ENCODE measurements at regions not wholly inside any gene's neighbourhood (a gene's known extent, or its start where the extent isn't known, plus 50 kb on each side); places are given as distances from the start of the nearest gene placed in this dataset.
"Not testable (repeated sequence)": the region's sequence is repeated elsewhere in the genome, so short reads cannot be mapped to it uniquely, and the experiment has no call there.

DNA sequence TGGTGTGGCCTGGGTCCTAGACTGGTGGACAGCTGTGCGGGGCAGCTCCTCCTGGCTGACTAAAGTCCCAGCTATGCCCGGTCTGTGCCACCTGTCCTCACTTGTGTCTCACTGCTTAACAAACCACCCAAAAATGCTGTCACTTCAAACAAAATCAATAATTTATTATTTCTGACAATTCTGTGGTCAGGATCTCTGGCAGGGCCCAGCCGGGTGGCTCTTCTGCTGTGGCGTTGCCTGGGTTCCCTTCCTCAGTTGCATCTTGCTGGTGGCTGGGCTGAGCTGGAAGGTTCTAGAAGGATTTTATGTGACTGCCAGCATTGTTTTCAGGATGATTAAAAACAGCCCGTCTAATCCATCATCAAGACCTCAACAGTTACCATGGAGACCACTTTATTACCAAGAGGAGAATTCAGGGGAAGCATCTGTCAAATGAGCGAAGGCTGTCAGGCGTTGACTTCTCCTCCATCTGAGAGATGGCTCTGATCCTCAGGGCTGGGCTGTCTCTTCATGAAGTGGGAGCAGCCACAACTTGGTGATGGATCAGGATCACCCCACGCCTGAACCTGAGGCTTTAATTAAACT is 280.6 kb upstream of the SFSWAP start:
- intact Hi-C loops (cut with micrococcal nuclease) = no loop called here
- no peak for DNase-seq (ENCODE audit: unreplicated experiment)
- Mint-ChIP-seq H3K36me3 (ENCODE audit: insufficient read depth, unreplicated experiment) (no peaks in the 10 kb centered on the region), H3K9me3 (ENCODE audit: unreplicated experiment) (no peaks in the 10 kb centered on the region), H3K4me3 (ENCODE audit: unreplicated experiment) (no peak overlapping the region), H3K27ac (ENCODE audit: low read depth, unreplicated experiment) (no peak overlapping the region), H3K27me3 (ENCODE audit: insufficient read depth, unreplicated experiment) (no peaks in the 10 kb centered on the region), H3K4me1 (ENCODE audit: insufficient read depth, unreplicated experiment) (peaks cover 11% of the 10 kb centered on the region)
- ChIA-PET POLR2A (no interaction called here), CTCF (interaction anchor here (0.7 kb wide), 1 partner anchor 324 kb away, joined by 3 read pairs; no protein-coding TSS in a partner anchor)
- no peak for TF ChIP-seq CTCF (IDR thresholded peaks at IDR 0.05; ENCODE audit: unreplicated experiment)
- no TSS peak for BruUV-seq (replicated peaks)

GRCh38 chr12:131431126-131431655 is 279.7 kb upstream of the SFSWAP start:
- H3K27me3 Mint-ChIP-seq (ENCODE audit: insufficient read depth, unreplicated experiment); H3K4me1 Mint-ChIP-seq (ENCODE audit: insufficient read depth, unreplicated experiment); DNase-seq (ENCODE audit: unreplicated experiment); H3K4me3 Mint-ChIP-seq (ENCODE audit: unreplicated experiment); H3K27ac Mint-ChIP-seq (ENCODE audit: low read depth, unreplicated experiment); intact Hi-C loops (cut with micrococcal nuclease); BruUV-seq (replicated peaks); H3K9me3 Mint-ChIP-seq (ENCODE audit: unreplicated experiment); POLR2A ChIA-PET; H3K36me3 Mint-ChIP-seq (ENCODE audit: insufficient read depth, unreplicated experiment): not testable (repeated sequence)
- CTCF ChIA-PET = interaction anchor here (0.6 kb wide), 1 partner anchor 22 kb away, joined by 4 read pairs; no protein-coding TSS in a partner anchor

DNA sequence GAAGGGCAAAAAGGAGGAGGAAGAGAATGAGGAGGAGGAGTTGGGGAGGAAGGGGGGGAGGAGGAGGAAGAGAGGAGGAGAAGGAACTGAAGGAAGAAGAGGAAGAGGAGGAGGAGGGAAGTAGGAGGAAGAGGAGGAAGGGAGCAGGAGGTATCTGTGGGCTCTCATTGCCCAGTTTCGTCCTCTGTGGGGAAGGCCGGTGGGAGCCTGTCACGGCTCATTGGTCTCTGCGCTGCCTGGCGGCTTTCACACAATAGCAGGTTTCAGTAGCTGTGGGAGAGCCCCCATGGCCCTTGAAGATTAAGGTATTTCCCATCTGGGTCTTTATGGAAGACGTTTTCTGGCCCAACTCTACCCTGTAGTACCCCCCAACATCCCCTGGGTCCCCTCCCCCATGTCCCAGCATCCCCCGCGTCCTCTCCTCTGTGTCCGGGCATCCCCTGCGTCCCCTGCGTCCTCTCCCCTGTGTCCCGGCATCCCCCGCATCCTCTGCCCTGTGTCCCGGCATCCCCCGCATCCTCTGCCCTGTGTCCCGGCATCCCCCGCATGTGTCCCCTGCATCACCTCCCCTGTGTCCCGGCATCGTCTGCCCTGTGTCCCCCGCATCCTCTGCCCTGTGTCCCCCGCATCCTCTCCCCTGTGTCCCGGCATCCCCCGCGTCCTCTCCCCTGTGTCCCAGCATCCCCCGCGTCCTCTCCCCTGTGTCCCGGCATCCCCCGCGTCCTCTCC is 278.2 kb upstream of the SFSWAP start:
- TF ChIP-seq CTCF (IDR thresholded peaks at IDR 0.05; ENCODE audit: unreplicated experiment) = no peak
- H3K27me3 Mint-ChIP-seq (ENCODE audit: insufficient read depth, unreplicated experiment) = no peaks in the 10 kb centered on the region
- BruUV-seq (replicated peaks) = no TSS peak
- no peak for DNase-seq (ENCODE audit: unreplicated experiment)
- no peak overlapping the region for H3K27ac Mint-ChIP-seq (ENCODE audit: low read depth, unreplicated experiment)
- ChIA-PET CTCF (no interaction called here), POLR2A (no interaction called here)
- H3K4me3 Mint-ChIP-seq (ENCODE audit: unreplicated experiment) = no peak overlapping the region
- no peaks in the 10 kb centered on the region for H3K9me3 Mint-ChIP-seq (ENCODE audit: unreplicated experiment)
- H3K4me1 Mint-ChIP-seq (ENCODE audit: insufficient read depth, unreplicated experiment) = peaks cover 6% of the 10 kb centered on the region
- intact Hi-C loops (cut with micrococcal nuclease) = no loop called here
- H3K36me3 Mint-ChIP-seq (ENCODE audit: insufficient read depth, unreplicated experiment) = no peaks in the 10 kb centered on the region

DNA sequence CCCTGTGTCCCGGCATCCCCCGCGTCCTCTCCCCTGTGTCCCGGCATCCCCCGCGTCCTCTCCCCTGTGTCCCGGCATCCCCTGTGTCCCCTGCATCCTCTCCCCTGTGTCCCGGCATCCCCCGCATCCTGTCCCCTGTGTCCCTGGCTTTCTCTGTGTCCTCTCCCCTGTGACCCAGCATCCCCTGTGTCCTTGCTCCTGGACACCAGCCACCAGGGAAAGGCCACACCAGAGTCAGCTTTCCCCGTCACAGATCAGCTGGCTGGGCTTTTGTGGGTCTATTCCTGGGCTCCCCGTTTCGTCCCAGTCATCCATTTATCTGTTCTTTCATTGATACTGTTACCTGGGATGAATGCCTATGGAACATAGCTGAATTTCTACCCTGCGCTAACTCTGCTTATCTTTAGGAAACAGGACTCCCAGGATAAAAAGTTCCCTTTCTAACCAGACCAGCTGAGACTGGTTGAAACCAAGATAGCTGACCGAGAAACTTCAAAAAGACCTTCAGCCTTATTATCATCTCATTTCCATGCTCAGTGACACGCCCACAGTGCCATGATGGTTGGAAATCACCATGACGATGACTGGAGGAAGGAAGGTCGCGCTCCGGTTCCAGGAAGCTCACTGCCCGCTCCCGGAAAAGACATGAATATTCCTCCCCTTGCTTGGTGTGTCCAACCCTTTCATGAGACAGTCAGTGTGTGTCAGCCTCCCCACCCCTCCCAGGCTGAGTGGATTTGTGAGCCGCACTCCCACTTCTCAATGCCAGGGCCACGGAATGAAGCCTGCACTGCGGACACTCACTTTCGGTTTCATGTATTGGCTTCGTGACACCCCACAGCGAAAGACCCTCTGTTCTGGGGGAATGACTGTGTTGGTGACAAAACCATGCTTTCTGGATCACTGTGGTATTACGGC is 276.4 kb upstream of the SFSWAP start:
- Mint-ChIP-seq H3K27me3 (ENCODE audit: insufficient read depth, unreplicated experiment) (no peaks in the 10 kb centered on the region), H3K4me3 (ENCODE audit: unreplicated experiment) (no peak overlapping the region), H3K9me3 (ENCODE audit: unreplicated experiment) (no peaks in the 10 kb centered on the region), H3K36me3 (ENCODE audit: insufficient read depth, unreplicated experiment) (no peaks in the 10 kb centered on the region), H3K27ac (ENCODE audit: low read depth, unreplicated experiment) (no peak overlapping the region), H3K4me1 (ENCODE audit: insufficient read depth, unreplicated experiment) (no peaks in the 10 kb centered on the region)
- intact Hi-C loops (cut with micrococcal nuclease) = no loop called here
- ChIA-PET CTCF (no interaction called here), POLR2A (no interaction called here)
- no peak for DNase-seq (ENCODE audit: unreplicated experiment)
- BruUV-seq (replicated peaks) = no TSS peak
- TF ChIP-seq CTCF (IDR thresholded peaks at IDR 0.05; ENCODE audit: unreplicated experiment) = no peak

All from MCF 10A (cell line).